Activated B cell treated with CpG ODN at 0.5 μM for 24 hours (primary cell): ENCODE measurements at regions not wholly inside any gene's neighbourhood (a gene's known extent, or its start where the extent isn't known, plus 50 kb on each side); places are given as distances from the start of the nearest gene placed in this dataset.

Experiments
- ATAC-seq: fragments of 200-7000 bp; cut with Tn5 transposase; one replicate; pipeline ENCODE4 v1.10.0; 2021; ENCODE audit warnings: low read depth, mild to moderate bottlenecking, moderate library complexity
- CTCF ChIA-PET: fragments of 350-600 bp; sonication (Branson Sonifier 250); formaldehyde crosslinking; loops from one replicate; lab custom pipeline; 2021; ENCODE audit warnings: antibody characterized with exemption; lab: Charles Lee
- POLR2A ChIA-PET: fragments of 350-600 bp; sonication (Branson Sonifier 250); formaldehyde crosslinking; loops from one replicate; lab custom pipeline; 2021; ENCODE audit warnings: antibody characterized with exemption; lab: Charles Lee
- DNase-seq: peaks from one replicate; pipeline ENCODE4 v3.0.0; 2022
- H3K27ac Mint-ChIP-seq: one replicate; pipeline ENCODE4 v1.8.0; 2020; ENCODE audit warnings: mixed read lengths
- H3K27me3 Mint-ChIP-seq: one replicate; pipeline ENCODE4 v1.8.0; 2021; ENCODE audit warnings: mixed read lengths
- H3K36me3 Mint-ChIP-seq: one replicate; pipeline ENCODE4 v1.8.0; 2021; ENCODE audit warnings: low read depth, mixed read lengths
- H3K4me1 Mint-ChIP-seq: one replicate; pipeline ENCODE4 v1.8.0; 2021; ENCODE audit warnings: mixed read lengths
- H3K4me3 Mint-ChIP-seq: one replicate; pipeline ENCODE4 v1.8.0; 2020; ENCODE audit warnings: mild to moderate bottlenecking, mixed read lengths
- H3K9me3 Mint-ChIP-seq: one replicate; pipeline ENCODE4 v1.8.0; 2020; ENCODE audit warnings: mixed read lengths
- CTCF ChIP-seq: fragments of 200-600 bp; IDR thresholded peaks from one replicate; pipeline ENCODE4 v1.8.0; 2022; ENCODE audit warnings: antibody characterized with exemption, mild to moderate bottlenecking
- intact Hi-C: fragments of 100-400 bp; cut with micrococcal nuclease; formaldehyde crosslinking; loops from one replicate; pipeline ENCODE4 v1.15.1; 2024

GRCh38 chr2:198544461-198544860, 740.1 kb downstream of the PLCL1 start:
- Mint-ChIP-seq H3K4me1 (no peaks in the 10 kb centered on the region), H3K9me3 (no peaks in the 10 kb centered on the region), H3K27me3 (no peaks in the 10 kb centered on the region), H3K27ac (no peak overlapping the region), H3K36me3 (no peaks in the 10 kb centered on the region), H3K4me3 (no peak overlapping the region)
- TF ChIP-seq CTCF, result no peak
- CTCF ChIA-PET, result no interaction called here
- ATAC-seq, result no peak
- no peak for DNase-seq
- POLR2A ChIA-PET, result no interaction called here
- intact Hi-C loops, result no loop called here

GRCh38 chr2:198534756-198535155, 730.4 kb downstream of the PLCL1 start:
- intact Hi-C loops, result no loop called here
- TF ChIP-seq CTCF, result no peak
- ATAC-seq, result no peak
- ChIA-PET POLR2A (no interaction called here), CTCF (no interaction called here)
- Mint-ChIP-seq H3K27me3 (no peaks in the 10 kb centered on the region), H3K9me3 (no peaks in the 10 kb centered on the region), H3K4me1 (no peaks in the 10 kb centered on the region), H3K4me3 (no peak overlapping the region), H3K36me3 (no peaks in the 10 kb centered on the region), H3K27ac (no peak overlapping the region)
- DNase-seq, result no peak

GRCh38 chr2:198525211-198525969, 721.0 kb downstream of the PLCL1 start:
- Mint-ChIP-seq H3K27ac (no peak overlapping the region), H3K27me3 (no peaks in the 10 kb centered on the region), H3K4me3 (no peak overlapping the region), H3K9me3 (no peaks in the 10 kb centered on the region), H3K36me3 (no peaks in the 10 kb centered on the region), H3K4me1 (no peaks in the 10 kb centered on the region)
- intact Hi-C loops, result no loop called here
- POLR2A ChIA-PET, result no interaction called here
- CTCF ChIA-PET, result no interaction called here
- DNase-seq, result no peak
- no peak for ATAC-seq
- TF ChIP-seq CTCF, result no peak

- H3K4me3 Mint-ChIP-seq, result no peak overlapping the region
- H3K36me3 Mint-ChIP-seq, result no peaks in the 10 kb centered on the region
- no peak overlapping the region for H3K27ac Mint-ChIP-seq
- DNase-seq (no peak), ATAC-seq (no peak)
- peaks cover 3% of the 10 kb centered on the region for H3K4me1 Mint-ChIP-seq
- CTCF ChIA-PET, result no interaction called here
- no peaks in the 10 kb centered on the region for H3K9me3 Mint-ChIP-seq
- intact Hi-C loops, result no loop called here
- no peaks in the 10 kb centered on the region for H3K27me3 Mint-ChIP-seq
- POLR2A ChIA-PET, result no interaction called here
- no peak for TF ChIP-seq CTCF
Observed at GRCh38 chr2:198523710-198524109, 719.3 kb downstream of the PLCL1 start.

GRCh38 chr2:198518935-198519334, 714.5 kb downstream of the PLCL1 start:
- Mint-ChIP-seq H3K36me3 (no peaks in the 10 kb centered on the region), H3K4me3 (no peak overlapping the region), H3K9me3 (no peaks in the 10 kb centered on the region), H3K4me1 (peaks cover 3% of the 10 kb centered on the region), H3K27me3 (no peaks in the 10 kb centered on the region), H3K27ac (no peak overlapping the region)
- ChIA-PET CTCF (no interaction called here), POLR2A (no interaction called here)
- DNase-seq, result no peak
- no peak for ATAC-seq
- no peak for TF ChIP-seq CTCF
- intact Hi-C loops, result no loop called here
